NCI-H2196 (cell line): ENCODE measurements at regions not wholly inside any gene's neighbourhood (a gene's known extent, or its start where the extent isn't known, plus 50 kb on each side); places are given as distances from the start of the nearest gene placed in this dataset.

Experiments used
- DNase-seq: peaks from one replicate; lab custom pipeline; 2025; ENCODE audit not compliant: unreplicated experiment; lab: John Stamatoyannopoulos, UW

DNA sequence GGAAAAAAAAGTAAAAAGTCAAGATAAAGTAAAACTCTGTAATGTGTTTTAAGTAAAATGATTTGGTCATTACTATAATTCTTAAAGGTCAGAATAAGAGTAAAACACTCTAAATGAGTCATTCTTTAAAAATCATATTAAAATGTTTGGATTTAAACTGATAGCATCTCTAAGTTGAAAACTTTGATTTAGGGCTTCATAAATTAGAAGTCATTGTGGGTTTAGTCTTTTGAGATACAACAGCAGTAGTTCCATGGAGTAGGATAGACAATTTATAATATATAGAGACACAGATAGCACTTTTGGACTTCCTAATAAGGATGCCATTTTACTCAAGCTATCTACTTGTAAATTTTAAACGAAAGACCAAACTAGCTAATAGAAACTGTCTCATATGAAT is 77.1 kb upstream of the PABPC4L start:
- no peak for DNase-seq

DNA sequence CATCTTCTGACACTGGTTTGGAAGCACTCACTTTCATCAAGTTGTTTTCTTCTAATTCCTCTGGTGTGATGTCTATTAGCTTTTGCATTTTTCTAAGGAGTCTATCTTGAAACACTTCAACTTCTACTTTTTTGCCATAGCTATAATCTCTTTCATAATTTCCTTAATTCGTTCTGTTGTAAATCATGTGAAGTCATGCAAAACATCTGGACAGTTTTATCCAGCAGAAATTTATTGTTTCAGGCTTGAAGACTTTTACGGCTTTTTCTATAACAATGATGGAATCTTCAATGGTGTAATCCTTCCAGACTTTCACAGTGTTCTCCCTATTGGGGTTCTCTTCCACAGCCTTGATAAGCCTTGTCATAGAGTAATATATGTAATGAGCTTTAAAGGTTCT is 74.9 kb upstream of the PABPC4L start:
- DNase-seq = no peak

DNA sequence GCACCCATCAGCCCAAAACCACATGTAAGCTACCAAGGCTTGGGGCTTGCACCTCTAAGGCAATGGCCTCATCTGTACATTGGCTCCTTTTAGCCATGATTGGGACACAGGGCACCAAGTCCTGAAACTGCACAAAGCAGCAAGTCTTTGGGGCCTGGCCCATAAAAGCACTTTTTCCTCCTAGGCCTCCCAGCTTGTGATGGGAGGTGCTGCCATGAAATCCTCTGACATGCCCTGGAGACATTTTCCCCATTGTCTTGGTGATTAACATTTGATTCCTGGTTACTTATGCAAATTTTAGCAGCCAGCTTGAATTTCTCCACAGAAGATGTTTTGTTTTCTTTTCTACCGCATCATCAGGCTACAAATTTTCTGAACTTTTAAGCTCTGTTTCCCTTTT is 58.5 kb upstream of the PABPC4L start:
- DNase-seq = no peak
